Activated CD8-positive, alpha-beta T cell treated with anti-CD3 and anti-CD28 coated beads for 36 hours (primary cell): ENCODE measurements at regions not wholly inside any gene's neighbourhood (a gene's known extent, or its start where the extent isn't known, plus 50 kb on each side); places are given as distances from the start of the nearest gene placed in this dataset.

Source experiments
- ATAC-seq: fragments of 200-7000 bp; cut with Tn5 transposase; one replicate; pipeline ENCODE4 v1.10.0; 2021; ENCODE audit warnings: mild to moderate bottlenecking, moderate library complexity
- CTCF ChIA-PET: fragments of 350-600 bp; sonication (Branson Sonifier 250); formaldehyde crosslinking; loops from one replicate; lab custom pipeline; 2021; ENCODE audit warnings: antibody characterized with exemption; lab: Charles Lee
- POLR2A ChIA-PET: fragments of 350-600 bp; sonication (Branson Sonifier 250); formaldehyde crosslinking; loops from one replicate; lab custom pipeline; 2021; ENCODE audit warnings: antibody characterized with exemption; lab: Charles Lee
- DNase-seq: peaks from one replicate; pipeline ENCODE4 v3.0.0-alpha.2; 2020
- H3K27ac Mint-ChIP-seq: one replicate; pipeline ENCODE4 v1.8.0; 2021; ENCODE audit warnings: mild to moderate bottlenecking, mixed read lengths
- H3K27me3 Mint-ChIP-seq: one replicate; pipeline ENCODE4 v1.8.0; 2021; ENCODE audit warnings: mixed read lengths
- H3K36me3 Mint-ChIP-seq: one replicate; pipeline ENCODE4 v1.8.0; 2021; ENCODE audit warnings: low read depth, mixed read lengths
- H3K4me1 Mint-ChIP-seq: one replicate; pipeline ENCODE4 v1.8.0; 2021; ENCODE audit warnings: low read depth, mixed read lengths
- H3K4me3 Mint-ChIP-seq: one replicate; pipeline ENCODE4 v1.8.0; 2021; ENCODE audit warnings: mild to moderate bottlenecking, moderate library complexity, mixed read lengths
- H3K9me3 Mint-ChIP-seq: one replicate; pipeline ENCODE4 v1.8.0; 2021; ENCODE audit warnings: mixed read lengths
- CTCF ChIP-seq: fragments of 200-600 bp; IDR thresholded peaks from one replicate; pipeline ENCODE4 v1.8.0; 2022; ENCODE audit warnings: antibody characterized with exemption, mild to moderate bottlenecking
- intact Hi-C: fragments of 100-400 bp; cut with micrococcal nuclease; formaldehyde crosslinking; loops from one replicate; pipeline ENCODE4 v1.10.0; 2022

- no peaks in the 10 kb centered on the region for H3K36me3 Mint-ChIP-seq
- CTCF ChIA-PET: no interaction called here
- intact Hi-C loops: no loop called here
- H3K4me1 Mint-ChIP-seq: no peaks in the 10 kb centered on the region
- DNase-seq: no peak
- POLR2A ChIA-PET: no interaction called here
- H3K4me3 Mint-ChIP-seq: no peak overlapping the region
- H3K27ac Mint-ChIP-seq: no peak overlapping the region
- H3K9me3 Mint-ChIP-seq: peaks cover 4% of the 10 kb centered on the region
- no peak for TF ChIP-seq CTCF
- no peaks in the 10 kb centered on the region for H3K27me3 Mint-ChIP-seq
- no peak for ATAC-seq
Observed at GRCh38 chr4:188423039-188423438, 283.8 kb downstream of the TRIML1 start.

- ChIA-PET CTCF (no interaction called here), POLR2A (no interaction called here)
- intact Hi-C loops: no loop called here
- no peak overlapping the region for H3K4me3 Mint-ChIP-seq
- H3K27me3 Mint-ChIP-seq: no peaks in the 10 kb centered on the region
- no peak overlapping the region for H3K27ac Mint-ChIP-seq
- DNase-seq (no peak), ATAC-seq (no peak)
- no peak for TF ChIP-seq CTCF
- no peaks in the 10 kb centered on the region for H3K4me1 Mint-ChIP-seq
- no peaks in the 10 kb centered on the region for H3K36me3 Mint-ChIP-seq
- H3K9me3 Mint-ChIP-seq: peaks cover 11% of the 10 kb centered on the region
Observed at GRCh38 chr4:188428935-188429334, 289.7 kb downstream of the TRIML1 start.

- no peak overlapping the region for H3K27ac Mint-ChIP-seq
- intact Hi-C loops: no loop called here
- no peak for DNase-seq
- H3K4me3 Mint-ChIP-seq: no peak overlapping the region
- peaks cover 15% of the 10 kb centered on the region for H3K9me3 Mint-ChIP-seq
- TF ChIP-seq CTCF: no peak
- CTCF ChIA-PET: no interaction called here
- POLR2A ChIA-PET: no interaction called here
- no peaks in the 10 kb centered on the region for H3K27me3 Mint-ChIP-seq
- ATAC-seq: no peak
- no peaks in the 10 kb centered on the region for H3K36me3 Mint-ChIP-seq
- H3K4me1 Mint-ChIP-seq: no peaks in the 10 kb centered on the region
Observed at GRCh38 chr4:188429965-188430364, 290.7 kb downstream of the TRIML1 start.

GRCh38 chr4:188430384-188430783, 291.1 kb downstream of the TRIML1 start:
- H3K36me3 Mint-ChIP-seq: no peaks in the 10 kb centered on the region
- H3K4me1 Mint-ChIP-seq: no peaks in the 10 kb centered on the region
- no peak overlapping the region for H3K4me3 Mint-ChIP-seq
- DNase-seq: no peak
- H3K27ac Mint-ChIP-seq: no peak overlapping the region
- no peak for ATAC-seq
- H3K27me3 Mint-ChIP-seq: no peaks in the 10 kb centered on the region
- intact Hi-C loops: no loop called here
- POLR2A ChIA-PET: interaction anchor here (0.5 kb wide), 1 partner anchor 41 kb away, joined by 4 read pairs; no protein-coding TSS in a partner anchor
- no peak for TF ChIP-seq CTCF
- peaks cover 16% of the 10 kb centered on the region for H3K9me3 Mint-ChIP-seq
- CTCF ChIA-PET: no interaction called here

GRCh38 chr4:188432328-188432727, 293.1 kb downstream of the TRIML1 start:
- Mint-ChIP-seq H3K27me3 (no peaks in the 10 kb centered on the region), H3K9me3 (peaks cover 14% of the 10 kb centered on the region), H3K36me3 (no peaks in the 10 kb centered on the region), H3K4me3 (no peak overlapping the region), H3K4me1 (no peaks in the 10 kb centered on the region), H3K27ac (no peak overlapping the region)
- ChIA-PET POLR2A (no interaction called here), CTCF (no interaction called here)
- intact Hi-C loops: no loop called here
- TF ChIP-seq CTCF: no peak
- ATAC-seq: no peak
- DNase-seq: no peak
